Activated T-cell treated with anti-CD3 and anti-CD28 coated beads, Interleukin-2, amount 50 U/mL, for 4 hours (primary cell): ENCODE measurements at regions not wholly inside any gene's neighbourhood (a gene's known extent, or its start where the extent isn't known, plus 50 kb on each side); places are given as distances from the start of the nearest gene placed in this dataset.
"Not testable (repeated sequence)": the region's sequence is repeated elsewhere in the genome, so short reads cannot be mapped to it uniquely, and the experiment has no call there.

Source experiments
- ATAC-seq, 2 donors: fragments of 200-7000 bp; cut with Tn5 transposase; one replicate each; pipeline ENCODE4 v1.10.0; 2021
- DNase-seq: peaks from one replicate; pipeline ENCODE4 v3.0.0-alpha.2; 2020
- H3K27me3 Mint-ChIP-seq: one replicate; pipeline ENCODE4 v1.8.0; 2021; ENCODE audit warnings: low read depth, mixed read lengths
- H3K36me3 Mint-ChIP-seq: one replicate; pipeline ENCODE4 v1.8.0; 2022; ENCODE audit warnings: mixed read lengths; ENCODE audit not compliant: insufficient read depth
- H3K4me1 Mint-ChIP-seq: one replicate; pipeline ENCODE4 v1.8.0; 2021; ENCODE audit warnings: low read depth, mixed read lengths
- H3K4me3 Mint-ChIP-seq: one replicate; pipeline ENCODE4 v1.8.0; 2021; ENCODE audit warnings: mild to moderate bottlenecking, moderate library complexity, mixed read lengths
- H3K9me3 Mint-ChIP-seq: one replicate; pipeline ENCODE4 v1.8.0; 2021; ENCODE audit warnings: mixed read lengths

- Mint-ChIP-seq H3K4me1 (peaks cover 48% of the 10 kb centered on the region), H3K27me3 (no peaks in the 10 kb centered on the region), H3K36me3 (no peaks in the 10 kb centered on the region), H3K4me3 (peak overlapping the region; percentile 67), H3K9me3 (no peaks in the 10 kb centered on the region)
- no peak for ATAC-seq
- DNase-seq = no peak
These were observed 109.7 kb downstream of the PPIAL4G start for GRCh38 chr1:148373192-148373925.

- DNase-seq (peak; percentile 35), ATAC-seq (peak; percentile 78 to 79)
- Mint-ChIP-seq H3K4me3 (peak overlapping the region; percentile 67), H3K4me1 (peaks cover 48% of the 10 kb centered on the region), H3K27me3 (no peaks in the 10 kb centered on the region), H3K9me3 (no peaks in the 10 kb centered on the region), H3K36me3 (no peaks in the 10 kb centered on the region)
These were observed 110.4 kb downstream of the PPIAL4G start for GRCh38 chr1:148372731-148373130.

GRCh38 chr1:148372051-148372726, 110.9 kb downstream of the PPIAL4G start:
- not testable (repeated sequence) for H3K36me3 Mint-ChIP-seq, H3K9me3 Mint-ChIP-seq, DNase-seq, H3K27me3 Mint-ChIP-seq
- ATAC-seq = peak in 1 of 2 donors; percentile 14
- Mint-ChIP-seq H3K4me3 (peak overlapping the region; percentile 67), H3K4me1 (peaks cover 48% of the 10 kb centered on the region)

- not testable (repeated sequence) for H3K36me3 Mint-ChIP-seq, H3K27me3 Mint-ChIP-seq, H3K9me3 Mint-ChIP-seq
- DNase-seq (peak; percentile 65), ATAC-seq (peak; percentile 81 to 85)
- peak overlapping the region; percentile 46 for H3K4me3 Mint-ChIP-seq
- H3K4me1 Mint-ChIP-seq = peaks cover 49% of the 10 kb centered on the region
These were observed 111.5 kb downstream of the PPIAL4G start for GRCh38 chr1:148371551-148371994.

- not testable (repeated sequence) for H3K4me3 Mint-ChIP-seq, ATAC-seq, H3K9me3 Mint-ChIP-seq, H3K27me3 Mint-ChIP-seq, DNase-seq, H3K36me3 Mint-ChIP-seq
- H3K4me1 Mint-ChIP-seq = peaks cover 46% of the 10 kb centered on the region
These were observed 112.4 kb downstream of the PPIAL4G start for GRCh38 chr1:148370661-148371060.

GRCh38 chr1:148367596-148367995, 115.5 kb downstream of the PPIAL4G start:
- DNase-seq = no peak
- H3K4me3 Mint-ChIP-seq = no peak overlapping the region

GRCh38 chr1:148366136-148366753, 116.9 kb downstream of the PPIAL4G start:
- ATAC-seq, H3K36me3 Mint-ChIP-seq, DNase-seq, H3K4me3 Mint-ChIP-seq, H3K27me3 Mint-ChIP-seq, H3K9me3 Mint-ChIP-seq: not testable (repeated sequence)
- H3K4me1 Mint-ChIP-seq = peaks cover 50% of the 10 kb centered on the region

More at GRCh38 chr1:148367596-148367995, 115.5 kb downstream of the PPIAL4G start:
- Mint-ChIP-seq H3K4me1 (peaks cover 51% of the 10 kb centered on the region), H3K9me3 (no peaks in the 10 kb centered on the region), H3K36me3 (no peaks in the 10 kb centered on the region), H3K27me3 (no peaks in the 10 kb centered on the region)
- ATAC-seq = no peak

GRCh38 chr1:148365151-148365550, 118.0 kb downstream of the PPIAL4G start:
- peaks cover 44% of the 10 kb centered on the region for H3K4me1 Mint-ChIP-seq
- H3K36me3 Mint-ChIP-seq, ATAC-seq, H3K27me3 Mint-ChIP-seq, DNase-seq, H3K9me3 Mint-ChIP-seq, H3K4me3 Mint-ChIP-seq: not testable (repeated sequence)

- not testable (repeated sequence) for H3K9me3 Mint-ChIP-seq, H3K27me3 Mint-ChIP-seq, DNase-seq, H3K36me3 Mint-ChIP-seq, H3K4me3 Mint-ChIP-seq, ATAC-seq
- peaks cover 44% of the 10 kb centered on the region for H3K4me1 Mint-ChIP-seq
These were observed 119.1 kb downstream of the PPIAL4G start for GRCh38 chr1:148363979-148364378.

GRCh38 chr1:148363439-148363810, 119.7 kb downstream of the PPIAL4G start:
- Mint-ChIP-seq H3K36me3 (no peaks in the 10 kb centered on the region), H3K9me3 (no peaks in the 10 kb centered on the region), H3K4me3 (peak overlapping the region; percentile 76), H3K4me1 (peaks cover 44% of the 10 kb centered on the region), H3K27me3 (peaks cover 3% of the 10 kb centered on the region)
- no peak for ATAC-seq
- DNase-seq = no peak

- Mint-ChIP-seq H3K36me3 (no peaks in the 10 kb centered on the region), H3K9me3 (no peaks in the 10 kb centered on the region), H3K27me3 (peaks cover 8% of the 10 kb centered on the region), H3K4me1 (peaks cover 44% of the 10 kb centered on the region), H3K4me3 (peak overlapping the region; percentile 76)
- DNase-seq (peak; percentile 35), ATAC-seq (peak; percentile 68 to 81)
These were observed 120.3 kb downstream of the PPIAL4G start for GRCh38 chr1:148362626-148363438.

GRCh38 chr1:148362216-148362611, 120.9 kb downstream of the PPIAL4G start:
- H3K4me3 Mint-ChIP-seq = peak overlapping the region; percentile 76
- peak; percentile 66 to 70 for ATAC-seq
- peaks cover 8% of the 10 kb centered on the region for H3K27me3 Mint-ChIP-seq
- no peak for DNase-seq
- peaks cover 44% of the 10 kb centered on the region for H3K4me1 Mint-ChIP-seq
- H3K9me3 Mint-ChIP-seq = no peaks in the 10 kb centered on the region
- no peaks in the 10 kb centered on the region for H3K36me3 Mint-ChIP-seq

- not testable (repeated sequence) for H3K36me3 Mint-ChIP-seq
- H3K4me1 Mint-ChIP-seq = peaks cover 43% of the 10 kb centered on the region
These were observed 121.5 kb downstream of the PPIAL4G start for GRCh38 chr1:148361427-148362215.

More at GRCh38 chr1:148361427-148362215, 121.5 kb downstream of the PPIAL4G start:
- DNase-seq (peak; percentile 18), ATAC-seq (peak in 1 of 2 donors; percentile 5)
- H3K9me3 Mint-ChIP-seq, H3K27me3 Mint-ChIP-seq: not testable (repeated sequence)
- peak overlapping the region; percentile 76 for H3K4me3 Mint-ChIP-seq
